AML-193 (cell line): ENCODE measurements at regions not wholly inside any gene's neighbourhood (a gene's known extent, or its start where the extent isn't known, plus 50 kb on each side); places are given as distances from the start of the nearest gene placed in this dataset.

Experiments used
- DNase-seq, 2 experiments: peaks; one replicate each; lab custom pipeline; 2025; lab: John Stamatoyannopoulos, UW

- DNase-seq: no peak
Observed at GRCh38 chr11:35868491-35868890, 75.4 kb upstream of the LDLRAD3 start.

DNA sequence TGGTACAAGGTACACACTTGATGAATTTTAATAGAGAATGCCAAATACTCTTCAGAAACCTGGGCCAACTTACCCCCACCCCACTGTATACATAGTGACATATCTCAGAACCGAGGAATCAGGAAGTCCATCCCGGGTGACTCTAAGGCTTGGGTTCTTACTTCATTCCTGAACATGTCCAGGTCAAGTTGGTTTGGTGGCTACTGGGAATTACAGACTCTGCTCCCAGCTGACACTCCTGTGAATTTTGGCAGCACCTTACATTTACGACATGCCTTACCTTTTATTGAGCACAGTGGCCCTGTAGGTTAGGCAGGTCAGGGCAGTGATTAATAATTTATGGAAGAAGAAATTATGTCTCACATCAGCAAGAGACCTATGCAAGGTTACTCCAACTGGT lies 70.1 kb upstream of the LDLRAD3 start:
- DNase-seq: no peak

DNA sequence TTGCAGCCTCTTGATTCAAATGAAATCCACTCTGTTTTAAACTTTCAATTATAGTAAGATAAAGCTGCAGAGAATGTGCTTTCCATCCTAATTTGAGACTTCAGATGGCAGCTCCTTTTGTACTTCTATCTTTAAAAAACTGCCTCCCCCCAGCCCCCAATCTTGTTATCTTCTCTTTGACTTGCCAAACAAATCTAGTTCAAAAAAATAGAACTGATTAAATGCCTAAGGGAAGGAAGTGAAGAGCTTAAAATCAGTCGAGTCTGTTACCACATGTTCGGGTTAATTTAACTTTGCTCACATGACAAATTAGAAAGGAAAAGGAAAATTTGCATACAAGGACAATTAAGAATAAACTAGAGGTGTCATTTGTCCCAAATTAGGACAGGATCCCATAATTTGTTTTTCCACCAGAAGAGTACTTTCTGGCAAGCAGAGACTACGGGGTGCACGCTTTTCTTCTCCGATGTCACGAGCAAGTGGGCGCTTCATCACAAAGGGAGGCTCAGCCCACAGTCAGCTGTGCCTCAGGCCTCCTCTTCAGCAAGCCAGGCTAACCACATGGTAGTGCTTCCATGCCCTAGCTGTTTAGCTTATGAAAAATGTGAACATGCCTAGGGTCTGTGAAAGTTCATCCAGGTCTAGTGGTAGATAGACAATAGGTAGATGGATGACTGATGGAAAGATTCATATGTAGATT lies 69.0 kb upstream of the LDLRAD3 start:
- DNase-seq: no peak

DNA sequence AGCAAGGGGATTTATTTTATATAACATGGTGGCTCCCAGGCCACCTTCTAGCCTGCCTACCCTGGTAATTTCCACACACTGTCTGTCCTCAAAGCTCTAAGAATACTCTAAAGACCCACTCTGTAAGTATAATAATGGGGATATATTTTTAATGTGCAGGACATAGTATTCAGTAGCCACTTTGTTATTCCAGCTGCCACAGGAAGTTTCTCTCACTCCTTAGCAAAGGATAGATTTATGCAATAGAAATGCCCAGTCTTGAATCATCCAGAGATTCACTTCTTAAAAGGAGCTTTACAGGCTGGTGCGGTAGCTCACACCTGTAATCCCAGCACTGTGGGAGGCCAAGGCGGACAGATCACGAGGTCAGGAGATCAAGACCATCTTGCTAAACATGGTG lies 68.4 kb upstream of the LDLRAD3 start:
- DNase-seq: no peak

DNA sequence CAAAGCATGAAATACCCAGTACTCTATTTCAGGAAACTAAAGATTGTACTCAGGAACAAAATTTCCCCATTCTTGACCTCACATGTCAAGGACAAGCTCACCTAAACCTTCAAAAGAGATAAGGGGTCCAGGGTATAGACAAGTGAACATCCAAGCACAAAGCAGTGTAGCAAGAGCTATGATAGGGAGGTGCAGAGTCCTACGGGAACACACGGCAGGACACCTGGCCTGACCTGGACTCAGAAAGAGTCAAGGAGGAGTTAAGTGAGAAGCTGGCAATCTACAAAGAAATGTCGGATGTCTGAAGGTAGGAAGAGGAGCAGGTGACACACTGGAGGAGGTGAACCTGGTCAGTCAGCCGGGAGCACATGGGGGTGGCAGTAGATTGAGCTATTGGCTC lies 67.1 kb upstream of the LDLRAD3 start:
- DNase-seq: no peak

DNA sequence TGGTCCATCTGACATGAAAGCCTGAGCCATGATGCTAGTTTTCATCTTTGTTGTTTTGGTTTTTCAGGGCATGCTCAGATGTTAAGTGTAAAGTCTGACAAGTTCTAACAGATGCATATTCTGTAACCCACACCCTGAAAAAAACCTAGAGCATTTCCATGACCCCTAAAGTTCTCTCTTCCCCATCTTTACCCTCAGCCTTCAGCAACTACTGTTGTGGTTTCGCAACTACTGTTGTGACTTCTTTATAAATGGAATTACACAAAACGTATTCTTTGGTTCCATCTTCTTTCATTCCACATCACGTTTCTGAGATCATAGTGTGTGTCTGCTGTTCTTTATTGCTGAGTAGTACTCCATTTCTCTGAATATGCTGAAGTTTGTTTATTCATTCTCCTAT lies 65.1 kb upstream of the LDLRAD3 start:
- peak in 1 of 2 experiments; percentile 6 for DNase-seq

DNA sequence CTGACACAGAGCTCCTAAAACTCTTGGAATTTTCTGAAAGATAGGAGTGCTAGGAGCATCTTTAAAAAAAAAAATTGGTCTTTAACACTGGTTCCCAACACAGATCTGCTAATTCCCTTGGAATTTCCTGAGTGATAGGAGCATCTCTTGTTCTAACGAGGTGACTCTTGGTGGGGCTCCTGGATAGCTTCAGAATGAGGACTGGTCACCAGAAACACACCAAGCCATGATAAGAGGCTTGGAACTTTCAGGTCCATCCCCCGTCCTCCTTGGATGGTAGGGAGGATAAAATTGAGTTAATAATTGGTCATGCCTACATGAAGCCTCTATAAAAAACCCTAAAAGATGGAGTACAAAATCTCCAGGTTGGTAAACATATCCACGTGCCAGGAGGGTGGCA lies 64.5 kb upstream of the LDLRAD3 start:
- no peak for DNase-seq

DNA sequence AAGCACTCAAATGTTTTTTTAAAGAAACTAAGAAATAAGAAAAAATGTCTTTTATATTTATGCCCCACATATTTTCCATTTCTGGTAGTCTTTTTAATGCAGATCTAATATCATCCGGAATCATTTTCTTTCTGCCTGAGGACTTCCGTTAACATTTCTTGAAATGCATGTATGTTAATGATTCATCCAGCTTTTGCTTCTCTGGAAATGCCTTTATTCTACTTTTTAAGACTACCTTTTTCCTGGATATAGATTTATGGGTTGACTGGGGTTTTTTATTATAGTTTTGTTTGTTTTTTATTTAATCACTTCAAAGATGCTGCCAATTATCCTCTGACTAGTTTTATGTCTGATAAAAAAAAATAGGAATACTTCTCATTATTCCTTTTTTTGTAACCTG lies 57.1 kb upstream of the LDLRAD3 start:
- DNase-seq: no peak

- DNase-seq: no peak
Observed at GRCh38 chr11:35887737-35888136, 56.1 kb upstream of the LDLRAD3 start.

DNA sequence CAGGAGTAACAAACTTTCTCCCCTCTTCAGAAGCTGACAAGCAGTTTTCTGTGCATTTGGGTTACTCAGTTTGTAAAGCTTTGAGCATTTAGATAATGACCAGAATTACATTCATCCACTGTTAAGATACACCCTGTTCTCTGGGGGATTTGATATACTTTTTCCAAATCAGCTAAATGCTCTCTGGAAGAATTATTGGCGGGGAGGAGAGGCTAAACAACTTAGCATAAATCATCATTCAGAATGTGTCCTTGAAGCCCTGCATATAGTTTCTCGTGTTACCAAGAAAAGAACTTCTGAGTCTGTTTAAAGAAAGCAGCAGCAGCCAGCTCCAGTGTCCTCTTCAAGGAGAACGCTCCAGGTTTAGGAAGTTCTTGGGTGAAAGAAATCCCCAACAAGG lies 54.9 kb upstream of the LDLRAD3 start:
- no peak for DNase-seq

- no peak for DNase-seq
Observed at GRCh38 chr11:35891096-35891495, 52.8 kb upstream of the LDLRAD3 start.

DNA sequence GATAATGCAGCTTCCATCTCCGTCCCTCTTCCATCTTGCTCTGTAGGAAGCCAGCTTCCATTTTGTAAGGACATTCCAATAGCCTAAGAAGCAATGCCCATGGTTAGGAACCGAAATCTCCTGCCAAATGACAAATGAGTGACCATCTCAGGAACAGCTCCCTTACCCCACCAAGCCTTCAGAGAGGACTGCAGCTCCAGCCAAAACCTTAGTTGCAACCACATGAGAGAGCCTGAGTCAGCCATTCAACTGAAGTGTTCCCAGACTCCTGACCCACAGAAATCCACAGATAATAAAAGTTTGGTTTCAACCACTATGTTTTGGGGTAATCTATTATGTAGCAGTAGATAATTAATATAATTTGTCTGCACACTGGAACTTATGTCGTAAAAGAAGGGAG lies 51.7 kb upstream of the LDLRAD3 start:
- no peak for DNase-seq

DNA sequence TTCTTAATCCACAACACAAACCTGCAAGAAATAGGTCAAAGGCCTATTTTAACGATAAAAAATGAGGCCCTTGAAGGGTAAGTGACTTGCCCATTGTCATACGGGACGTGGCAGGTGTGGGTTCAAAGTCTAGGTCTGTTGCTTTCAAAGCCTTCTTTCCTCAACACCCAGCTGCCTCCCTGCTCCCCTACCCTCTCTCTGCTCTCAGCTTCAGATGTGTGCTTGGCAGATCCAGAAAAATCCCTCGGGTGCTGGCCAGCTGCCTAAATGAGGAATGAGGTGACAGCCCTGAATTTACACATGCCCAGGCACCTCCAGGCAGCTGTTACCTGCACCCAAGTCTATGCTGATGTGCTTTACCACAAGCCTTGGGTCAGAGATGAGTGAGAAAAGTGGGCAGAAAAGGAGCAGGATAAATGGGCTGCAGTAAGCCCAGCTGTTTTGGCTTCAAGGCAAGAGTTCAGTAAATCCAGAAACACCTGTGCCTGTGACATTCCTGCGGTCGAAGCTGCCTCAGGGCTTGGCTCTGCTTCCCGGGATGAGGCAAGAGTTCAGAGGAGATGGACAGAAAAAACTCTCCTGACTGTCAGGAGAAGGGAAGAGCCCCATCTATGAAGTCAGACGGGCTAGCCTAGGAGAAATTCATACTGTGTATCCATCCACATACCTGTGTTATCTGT lies 49.9 kb upstream of the LDLRAD3 start:
- no peak for DNase-seq
